ENCODE measurements at regions not wholly inside any gene's neighbourhood (a gene's known extent, or its start where the extent isn't known, plus 50 kb on each side); places are given as distances from the start of the nearest gene placed in this dataset.

DNA sequence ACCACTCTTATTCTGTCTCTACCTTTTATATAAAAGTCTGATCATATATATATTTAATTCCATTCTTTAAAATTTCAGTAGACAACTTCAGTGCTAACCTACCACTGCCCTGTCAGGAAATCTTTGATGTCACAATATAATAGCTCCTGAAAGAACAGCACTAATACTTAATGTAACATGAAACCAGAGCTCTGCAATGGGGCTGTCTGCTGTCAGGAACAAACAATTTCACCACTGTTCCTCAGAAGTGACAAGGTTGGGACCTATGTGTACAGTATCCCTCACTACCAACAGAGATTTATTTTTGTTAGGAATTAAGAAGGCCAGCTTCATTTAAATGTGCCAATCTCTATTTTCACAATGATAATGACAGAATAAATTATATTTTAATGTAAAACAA lies 165.5 kb upstream of the C11orf58 start (continued):
- TF ChIP-seq NFIC (IDR thresholded peaks at IDR 0.05; ENCODE audit: borderline replicate concordance) (no peak), RFX5 (IDR thresholded peaks at IDR 0.05; ENCODE audit: low read length) (no peak), FOXJ3 (CRISPR knock-in tag; IDR thresholded peaks at IDR 0.05) (no peak), JUND (IDR thresholded peaks at IDR 0.05) (no peak), TAF1 (IDR thresholded peaks at IDR 0.05; ENCODE audit: borderline replicate concordance, low read depth, low read length) (no peak), EZH2phosphoT487 (IDR thresholded peaks at IDR 0.05; ENCODE audit: borderline replicate concordance, low read depth) (no peak), MEF2A (IDR thresholded peaks at IDR 0.05; ENCODE audit: borderline replicate concordance, low read depth) (no peak), TEAD4 (IDR thresholded peaks at IDR 0.05; ENCODE audit: borderline replicate concordance, insufficient read depth) (no peak), EP300 (IDR thresholded peaks at IDR 0.05; ENCODE audit: borderline replicate concordance in 1 of 2, low read depth in 1 of 2, low read length in 1 of 2) (no peak)
- TF ChIP-seq, protein P1, sequence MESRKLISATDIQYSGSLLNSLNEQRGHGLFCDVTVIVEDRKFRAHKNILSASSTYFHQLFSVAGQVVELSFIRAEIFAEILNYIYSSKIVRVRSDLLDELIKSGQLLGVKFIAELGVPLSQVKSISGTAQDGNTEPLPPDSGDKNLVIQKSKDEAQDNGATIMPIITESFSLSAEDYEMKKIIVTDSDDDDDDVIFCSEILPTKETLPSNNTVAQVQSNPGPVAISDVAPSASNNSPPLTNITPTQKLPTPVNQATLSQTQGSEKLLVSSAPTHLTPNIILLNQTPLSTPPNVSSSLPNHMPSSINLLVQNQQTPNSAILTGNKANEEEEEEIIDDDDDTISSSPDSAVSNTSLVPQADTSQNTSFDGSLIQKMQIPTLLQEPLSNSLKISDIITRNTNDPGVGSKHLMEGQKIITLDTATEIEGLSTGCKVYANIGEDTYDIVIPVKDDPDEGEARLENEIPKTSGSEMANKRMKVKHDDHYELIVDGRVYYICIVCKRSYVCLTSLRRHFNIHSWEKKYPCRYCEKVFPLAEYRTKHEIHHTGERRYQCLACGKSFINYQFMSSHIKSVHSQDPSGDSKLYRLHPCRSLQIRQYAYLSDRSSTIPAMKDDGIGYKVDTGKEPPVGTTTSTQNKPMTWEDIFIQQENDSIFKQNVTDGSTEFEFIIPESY (IDR thresholded peaks at IDR 0.05; ENCODE audit: borderline replicate concordance, low read depth): no peak

DNA sequence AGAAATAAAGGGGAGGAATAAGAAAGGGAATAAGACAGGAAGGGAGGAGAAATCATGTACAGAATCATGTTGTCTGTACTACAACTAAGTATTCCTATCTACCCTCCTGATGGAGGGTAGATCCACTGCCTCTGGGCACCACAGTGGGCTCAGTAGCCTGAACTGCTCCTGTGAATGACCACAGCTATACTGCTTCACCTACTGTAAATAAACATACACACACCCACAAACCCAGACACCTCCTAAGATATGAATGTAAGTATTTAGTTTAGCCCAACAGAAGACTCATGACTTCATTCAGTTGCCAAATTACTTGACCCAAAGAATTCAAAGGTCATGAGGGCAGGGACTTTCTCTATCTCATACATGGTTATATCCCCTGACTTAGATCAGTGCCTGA lies 177.3 kb upstream of the C11orf58 start:
- no peaks in the 10 kb centered on the region for H4K20me1 ChIP-seq (ENCODE audit: insufficient read depth)
- no peak overlapping the region for H3K4me3 ChIP-seq (ENCODE audit: low read depth in 2 of 2, low read length in 1 of 2)
- no peak overlapping the region for H3K4me2 ChIP-seq
- H2AFZ ChIP-seq (ENCODE audit: low read depth): no peak overlapping the region
- DNase-seq: no peak
- no peak overlapping the region for H3K9ac ChIP-seq
- H3K27me3 ChIP-seq (ENCODE audit: insufficient read depth): no peaks in the 10 kb centered on the region
- TF ChIP-seq GATA2 (CRISPR knock-in tag; IDR thresholded peaks at IDR 0.05) (no peak), FOXM1 (IDR thresholded peaks at IDR 0.05; ENCODE audit: low read depth) (no peak), NFIC (IDR thresholded peaks at IDR 0.05; ENCODE audit: borderline replicate concordance) (no peak), RAD21 (IDR thresholded peaks at IDR 0.05; ENCODE audit: low read length) (no peak), SMC3 (IDR thresholded peaks at IDR 0.05; ENCODE audit: low read depth, low read length) (no peak), MXI1 (IDR thresholded peaks at IDR 0.05; ENCODE audit: low read depth, low read length) (no peak), RCOR1 (IDR thresholded peaks at IDR 0.05; ENCODE audit: low read length) (no peak), EZH2phosphoT487 (IDR thresholded peaks at IDR 0.05; ENCODE audit: borderline replicate concordance, low read depth) (no peak), FOSL2 (IDR thresholded peaks at IDR 0.05; ENCODE audit: borderline replicate concordance, low read depth) (no peak), NRF1 (IDR thresholded peaks at IDR 0.05; ENCODE audit: low read depth, low read length) (no peak), SIN3A (IDR thresholded peaks at IDR 0.05; ENCODE audit: borderline replicate concordance, low read depth, low read length) (no peak), POLR2AphosphoS5 (IDR thresholded peaks at IDR 0.05; ENCODE audit: low read depth, low read length) (no peak), CHD2 (IDR thresholded peaks at IDR 0.05; ENCODE audit: low read length, partially characterized antibody) (no peak), EP300 (IDR thresholded peaks at IDR 0.05; ENCODE audit: borderline replicate concordance in 1 of 2, low read depth in 1 of 2, low read length in 1 of 2) (no peak)
- TF ChIP-seq, protein P2, sequence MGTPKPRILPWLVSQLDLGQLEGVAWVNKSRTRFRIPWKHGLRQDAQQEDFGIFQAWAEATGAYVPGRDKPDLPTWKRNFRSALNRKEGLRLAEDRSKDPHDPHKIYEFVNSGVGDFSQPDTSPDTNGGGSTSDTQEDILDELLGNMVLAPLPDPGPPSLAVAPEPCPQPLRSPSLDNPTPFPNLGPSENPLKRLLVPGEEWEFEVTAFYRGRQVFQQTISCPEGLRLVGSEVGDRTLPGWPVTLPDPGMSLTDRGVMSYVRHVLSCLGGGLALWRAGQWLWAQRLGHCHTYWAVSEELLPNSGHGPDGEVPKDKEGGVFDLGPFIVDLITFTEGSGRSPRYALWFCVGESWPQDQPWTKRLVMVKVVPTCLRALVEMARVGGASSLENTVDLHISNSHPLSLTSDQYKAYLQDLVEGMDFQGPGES (IDR thresholded peaks at IDR 0.05; ENCODE audit: low read depth, low read length): no peak
- TF ChIP-seq, protein P3, sequence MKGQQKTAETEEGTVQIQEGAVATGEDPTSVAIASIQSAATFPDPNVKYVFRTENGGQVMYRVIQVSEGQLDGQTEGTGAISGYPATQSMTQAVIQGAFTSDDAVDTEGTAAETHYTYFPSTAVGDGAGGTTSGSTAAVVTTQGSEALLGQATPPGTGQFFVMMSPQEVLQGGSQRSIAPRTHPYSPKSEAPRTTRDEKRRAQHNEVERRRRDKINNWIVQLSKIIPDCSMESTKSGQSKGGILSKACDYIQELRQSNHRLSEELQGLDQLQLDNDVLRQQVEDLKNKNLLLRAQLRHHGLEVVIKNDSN (IDR thresholded peaks at IDR 0.05; ENCODE audit: borderline replicate concordance, low read depth): no peak
- no peaks in the 10 kb centered on the region for H3K9me3 ChIP-seq
- no peak overlapping the region for H3K27ac ChIP-seq (ENCODE audit: low read depth in 2 of 2, low read length in 1 of 2)
- no peaks in the 10 kb centered on the region for H3F3A ChIP-seq (replicated peaks; ENCODE audit: insufficient read depth)
- H3K79me2 ChIP-seq (ENCODE audit: insufficient read depth): no peaks in the 10 kb centered on the region
- no peaks in the 10 kb centered on the region for H3K4me1 ChIP-seq (ENCODE audit: control insufficient read depth in 1 of 2, insufficient read depth in 2 of 2, low read depth in 1 of 2, low read length in 1 of 2)
- POLR2A ChIA-PET: no interaction called here
- H3K36me3 ChIP-seq (replicated peaks in 1 of 2; ENCODE audit: control insufficient read depth in 1 of 2, insufficient read depth in 2 of 2, low read length in 1 of 2): no peaks in the 10 kb centered on the region
- no peaks in the 10 kb centered on the region for H3K9me2 ChIP-seq
- CTCF ChIA-PET: no interaction called here

All from SK-N-SH (cell line).